GM23248 (cell line): ENCODE measurements at regions not wholly inside any gene's neighbourhood (a gene's known extent, or its start where the extent isn't known, plus 50 kb on each side); places are given as distances from the start of the nearest gene placed in this dataset.

Source experiments
- EZH2 ChIP-seq: fragments of 200-600 bp; sonication (generic); IDR thresholded peaks from 2 replicates; pipeline ENCODE4 v1.6.1; 2018; ENCODE audit warnings: antibody characterized with exemption, mild to moderate bottlenecking; ENCODE audit not compliant: insufficient read depth, poor library complexity, severe bottlenecking
- EZH2phosphoT487 ChIP-seq: fragments of 200-600 bp; sonication (generic); IDR thresholded peaks from 2 replicates; pipeline ENCODE4 v1.6.1; 2018; ENCODE audit warnings: antibody characterized with exemption, moderate library complexity, mild to moderate bottlenecking, low read depth; ENCODE audit not compliant: insufficient read depth

DNA sequence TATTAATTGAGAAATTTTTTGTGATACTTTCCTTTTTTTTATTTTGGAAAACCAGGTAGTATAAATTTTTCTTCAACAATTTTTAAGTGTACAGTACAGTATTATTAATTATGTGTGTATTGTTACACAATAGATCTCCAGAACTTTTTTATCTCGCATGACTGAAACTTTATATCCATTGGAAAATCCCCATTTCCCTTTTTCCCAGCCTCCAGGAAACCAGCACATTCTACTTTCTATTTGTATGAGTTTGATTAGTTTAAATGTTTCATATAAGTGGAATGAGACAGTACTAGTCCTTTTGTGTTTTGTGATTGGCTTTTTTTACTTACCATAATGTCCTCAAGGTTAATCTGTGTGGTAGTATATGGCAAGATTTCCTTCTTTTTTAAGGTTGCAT, 399.5 kb upstream of the ARGLU1 start:
- TF ChIP-seq EZH2 (no peak), EZH2phosphoT487 (no peak)
